CD14-positive monocyte (primary cell): ENCODE measurements at regions not wholly inside any gene's neighbourhood (a gene's known extent, or its start where the extent isn't known, plus 50 kb on each side); places are given as distances from the start of the nearest gene placed in this dataset.

ENCODE experiments used
- DNase-seq, 3 donors: peaks; one replicate each; pipeline ENCODE4 v3.0.0-alpha.2; 2011 to 2022
- H2AFZ ChIP-seq: 2 replicates; pipeline ENCODE4 v1.6.0; 2012; ENCODE audit warnings: mild to moderate bottlenecking, low read depth, low read length, inconsistent platforms; ENCODE audit not compliant: insufficient read depth, poor library complexity, severe bottlenecking
- H3K27ac ChIP-seq, 2 donors: 1 replicate in 1 of 2; 2 replicates in 1 of 2; pipeline ENCODE4 v1.5.1; 2012 to 2013; ENCODE audit warnings: low read length in 2 of 2, control low read depth in 1 of 2, inconsistent platforms in 1 of 2, low read depth in 1 of 2, mild to moderate bottlenecking in 1 of 2
- H3K27me3 ChIP-seq, 2 donors: one replicate each; pipeline versions ENCODE4 v1.6.0 to v1.6.1; 2011 to 2013; ENCODE audit warnings: low read length in 2 of 2; ENCODE audit not compliant: control insufficient read depth in 2 of 2, insufficient read depth in 2 of 2
- H3K36me3 ChIP-seq, 2 donors: replicated peaks in 1 of 2; 1 replicate in 1 of 2; 2 replicates in 1 of 2; pipeline versions ENCODE4 v1.5.1 to v1.6.1; 2012 to 2013; ENCODE audit warnings: low read length in 2 of 2, control low read depth in 1 of 2, inconsistent platforms in 1 of 2, mild to moderate bottlenecking in 1 of 2; ENCODE audit not compliant: insufficient read depth in 2 of 2, control insufficient read depth in 1 of 2
- H3K4me1 ChIP-seq, 2 donors: 1 replicate in 1 of 2; 2 replicates in 1 of 2; pipeline versions ENCODE4 v1.5.1 to v1.6.1; 2012 to 2013; ENCODE audit warnings: low read length in 2 of 2, control low read depth in 1 of 2, inconsistent platforms in 1 of 2, mild to moderate bottlenecking in 1 of 2, moderate library complexity in 1 of 2; ENCODE audit not compliant: insufficient read depth in 2 of 2, control insufficient read depth in 1 of 2
- H3K4me2 ChIP-seq: replicated peaks from 2 replicates; pipeline ENCODE3; 2012; ENCODE audit warnings: low read length, moderate library complexity, mild to moderate bottlenecking; ENCODE audit not compliant: poor library complexity, severe bottlenecking; ENCODE audit errors: extremely low read depth
- H3K4me3 ChIP-seq, 3 experiments: fragments of 200-600 bp in 1 of 3; sonication (generic) in 1 of 3; replicated peaks in 1 of 3; 1 replicate in 2 of 3; 2 replicates in 1 of 3; pipeline ENCODE4 v1.5.1; 2011 to 2013; ENCODE audit warnings: low read length in 3 of 3, mild to moderate bottlenecking in 3 of 3, control low read depth in 2 of 3, low read depth in 2 of 3, inconsistent platforms in 1 of 3, moderate library complexity in 1 of 3
- H3K79me2 ChIP-seq: 2 replicates; pipeline ENCODE4 v1.6.0; 2012; ENCODE audit warnings: mild to moderate bottlenecking, control low read depth, inconsistent platforms, low read length, moderate library complexity; ENCODE audit not compliant: insufficient read depth
- H3K9ac ChIP-seq: 2 replicates; pipeline ENCODE4 v1.6.0; 2017; ENCODE audit warnings: low read length, mild to moderate bottlenecking; ENCODE audit not compliant: insufficient read depth, poor library complexity, severe bottlenecking
- H3K9me3 ChIP-seq, 2 donors: replicated peaks in 1 of 2; 1 replicate in 1 of 2; 2 replicates in 1 of 2; pipeline versions ENCODE4 v1.5.1 to v1.6.1; 2012 to 2013; ENCODE audit warnings: low read length in 2 of 2, control low read depth in 1 of 2; ENCODE audit not compliant: control insufficient read depth in 1 of 2, insufficient read depth in 1 of 2
- H4K20me1 ChIP-seq: 2 replicates; pipeline ENCODE4 v1.6.0; 2012; ENCODE audit warnings: mild to moderate bottlenecking, low read length, control low read depth, moderate library complexity; ENCODE audit not compliant: insufficient read depth
- H3K27ac Mint-ChIP-seq, 7 donors: one replicate each; pipeline ENCODE4 v1.8.0; 2020; ENCODE audit warnings: mild to moderate bottlenecking in 7 of 7, mixed read lengths in 7 of 7, moderate library complexity in 6 of 7, inconsistent platforms in 2 of 7
- H3K27me3 Mint-ChIP-seq, 3 donors: one replicate each; pipeline ENCODE4 v1.8.0; 2021 to 2022; ENCODE audit warnings: low read depth in 3 of 3, mild to moderate bottlenecking in 3 of 3, mixed read lengths in 3 of 3, moderate library complexity in 3 of 3, inconsistent platforms in 1 of 3
- H3K36me3 Mint-ChIP-seq, 2 donors: one replicate each; pipeline ENCODE4 v1.8.0; 2020; ENCODE audit warnings: mixed read lengths in 2 of 2, inconsistent platforms in 1 of 2, mild to moderate bottlenecking in 1 of 2
- H3K4me1 Mint-ChIP-seq: one replicate; pipeline ENCODE4 v1.8.0; 2020; ENCODE audit warnings: mild to moderate bottlenecking, mixed read lengths
- H3K4me3 Mint-ChIP-seq, 2 donors: one replicate each; pipeline ENCODE4 v1.8.0; 2020; ENCODE audit warnings: mild to moderate bottlenecking in 2 of 2, mixed read lengths in 2 of 2, moderate library complexity in 1 of 2
- H3K9me3 Mint-ChIP-seq, 7 donors: one replicate each; pipeline ENCODE4 v1.8.0; 2020 to 2022; ENCODE audit warnings: mixed read lengths in 7 of 7, mild to moderate bottlenecking in 6 of 7, moderate library complexity in 6 of 7, inconsistent platforms in 2 of 7
- WGBS: methylation state at CpG from one replicate; pipeline ENCODE4 v1.1.5; 2013; ENCODE audit warnings: missing lambda C conversion rate; ENCODE audit not compliant: insufficient coverage; 5-methylcytosine and 5-hydroxymethylcytosine counted together
- intact Hi-C, 2 donors: fragments of 100-400 bp; cut with micrococcal nuclease; formaldehyde crosslinking; loops; one replicate each; pipeline versions ENCODE4 v1.15.0 to v1.15.1; 2023
- TF ChIP-seq, protein P1 (sequence below): fragments of 200-600 bp; IDR thresholded peaks from one replicate; pipeline ENCODE4 v1.8.0; 2022; ENCODE audit warnings: antibody characterized with exemption, mild to moderate bottlenecking

DNA sequence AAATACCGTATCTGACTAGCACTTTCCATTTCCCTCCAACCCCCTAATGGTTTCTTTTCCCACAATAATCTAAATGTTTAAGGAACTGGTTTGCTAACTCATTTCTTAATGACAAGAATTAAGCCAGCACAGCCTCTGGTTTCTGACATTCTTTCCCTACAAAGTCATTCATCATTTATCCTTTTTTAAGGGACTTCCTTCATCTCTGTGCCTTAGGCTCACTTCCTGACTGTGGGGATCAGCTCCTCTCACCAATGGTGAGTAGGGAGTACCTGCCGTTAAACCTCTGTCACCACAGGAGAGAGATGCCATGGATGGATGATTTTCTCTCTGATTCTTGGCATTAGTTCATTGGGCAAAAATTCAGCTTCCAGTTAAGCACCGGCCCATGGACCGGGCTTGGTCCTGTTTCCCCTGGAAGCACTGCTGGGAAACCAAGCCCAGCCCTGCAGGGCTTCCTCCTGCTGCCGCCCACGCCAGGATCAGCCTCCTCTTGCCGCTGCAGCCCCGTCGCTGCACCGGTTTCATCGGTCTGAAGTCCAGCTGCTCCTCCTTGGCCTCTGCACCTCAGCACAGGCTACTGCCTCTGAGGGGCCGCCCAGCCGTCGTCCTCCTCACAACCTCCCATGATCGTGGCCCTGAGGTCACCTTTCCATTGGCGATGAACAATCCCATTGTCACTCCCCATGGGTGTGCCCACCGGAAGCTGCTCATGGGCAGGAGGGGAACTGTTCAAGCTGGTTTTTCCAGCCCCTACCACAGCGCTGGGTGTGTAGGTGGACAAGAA, 64.0 kb upstream of the ZNF516 start:
- DNase-seq: no peak
- H3K36me3 Mint-ChIP-seq: no peaks in the 10 kb centered on the region
- Histone ChIP-seq H4K20me1 (no peaks in the 10 kb centered on the region), H3K27ac (peak overlapping the region in 1 of 2 donors; percentile 10), H3K36me3 (no peaks in the 10 kb centered on the region), H3K4me3 (no peak overlapping the region), H3K79me2 (peaks cover 4% of the 10 kb centered on the region), H3K27me3 (no peaks in the 10 kb centered on the region), H3K9me3 (no peaks in the 10 kb centered on the region), H3K4me1 (peaks cover 47 to 62% of the 10 kb centered on the region in 2 donors), H3K4me2 (no peak overlapping the region), H3K9ac (no peak overlapping the region), H2AFZ (peak overlapping the region; percentile 14)
- H3K4me3 Mint-ChIP-seq: no peak overlapping the region
- WGBS: 86% methylated on average over 11 of the region's 18 CpGs
- peaks cover 0 to 6% (median 4%) of the 10 kb centered on the region in 3 donors for H3K27me3 Mint-ChIP-seq
- H3K27ac Mint-ChIP-seq: peak overlapping the region in 6 of 7 donors; percentile 4 to 88 (median 72)
- intact Hi-C loops: no loop called here
- H3K4me1 Mint-ChIP-seq: peaks cover 58% of the 10 kb centered on the region
- peaks cover 0 to 3% (median 0%) of the 10 kb centered on the region in 7 donors for H3K9me3 Mint-ChIP-seq
- TF ChIP-seq, protein P1, sequence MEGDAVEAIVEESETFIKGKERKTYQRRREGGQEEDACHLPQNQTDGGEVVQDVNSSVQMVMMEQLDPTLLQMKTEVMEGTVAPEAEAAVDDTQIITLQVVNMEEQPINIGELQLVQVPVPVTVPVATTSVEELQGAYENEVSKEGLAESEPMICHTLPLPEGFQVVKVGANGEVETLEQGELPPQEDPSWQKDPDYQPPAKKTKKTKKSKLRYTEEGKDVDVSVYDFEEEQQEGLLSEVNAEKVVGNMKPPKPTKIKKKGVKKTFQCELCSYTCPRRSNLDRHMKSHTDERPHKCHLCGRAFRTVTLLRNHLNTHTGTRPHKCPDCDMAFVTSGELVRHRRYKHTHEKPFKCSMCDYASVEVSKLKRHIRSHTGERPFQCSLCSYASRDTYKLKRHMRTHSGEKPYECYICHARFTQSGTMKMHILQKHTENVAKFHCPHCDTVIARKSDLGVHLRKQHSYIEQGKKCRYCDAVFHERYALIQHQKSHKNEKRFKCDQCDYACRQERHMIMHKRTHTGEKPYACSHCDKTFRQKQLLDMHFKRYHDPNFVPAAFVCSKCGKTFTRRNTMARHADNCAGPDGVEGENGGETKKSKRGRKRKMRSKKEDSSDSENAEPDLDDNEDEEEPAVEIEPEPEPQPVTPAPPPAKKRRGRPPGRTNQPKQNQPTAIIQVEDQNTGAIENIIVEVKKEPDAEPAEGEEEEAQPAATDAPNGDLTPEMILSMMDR: no peak

DNA sequence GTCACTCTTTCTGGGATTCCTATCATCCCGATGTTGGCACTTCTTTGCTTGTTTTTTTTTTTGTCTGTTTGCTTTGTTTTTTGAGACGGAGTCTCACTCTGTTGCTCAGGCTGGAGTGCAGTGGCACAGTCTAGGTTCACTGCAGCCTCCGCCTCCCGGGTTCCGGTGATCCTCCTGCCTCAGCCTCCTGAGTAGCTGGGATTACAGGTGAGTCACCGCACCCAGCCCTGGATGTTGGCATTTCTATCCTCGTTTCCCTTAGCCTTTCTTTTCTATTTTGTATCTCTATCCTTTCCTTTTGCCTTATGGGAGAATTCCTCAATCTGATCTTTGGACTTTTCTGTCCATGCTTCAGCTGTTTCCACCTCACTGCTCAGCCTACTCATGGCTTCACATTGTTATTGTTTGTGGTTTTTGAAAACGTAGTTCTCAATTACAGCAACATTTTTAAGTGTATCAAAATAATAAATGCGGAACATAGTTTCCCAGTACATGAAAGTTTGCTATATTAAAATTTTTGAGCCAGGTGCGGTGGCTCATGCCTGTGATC, 62.1 kb upstream of the ZNF516 start:
- H3K36me3 ChIP-seq: no peaks in the 10 kb centered on the region
- no peak overlapping the region for H3K27ac ChIP-seq
- H3K9ac ChIP-seq: no peak overlapping the region
- H3K27me3 ChIP-seq: no peaks in the 10 kb centered on the region
- H3K9me3 Mint-ChIP-seq: peaks cover 0 to 3% (median 0%) of the 10 kb centered on the region in 7 donors
- peaks cover 0 to 6% (median 1%) of the 10 kb centered on the region in 3 donors for H3K27me3 Mint-ChIP-seq
- no peak overlapping the region for H3K4me2 ChIP-seq
- H3K4me1 ChIP-seq: peaks cover 51 to 68% of the 10 kb centered on the region in 2 donors
- peaks cover 62% of the 10 kb centered on the region for H3K4me1 Mint-ChIP-seq
- H3K27ac Mint-ChIP-seq: peak overlapping the region in 3 of 7 donors; percentile 62 to 94 (median 68)
- TF ChIP-seq, protein P1: no peak
- H3K36me3 Mint-ChIP-seq: no peaks in the 10 kb centered on the region
- H3K79me2 ChIP-seq: peaks cover 4% of the 10 kb centered on the region
- no peaks in the 10 kb centered on the region for H3K9me3 ChIP-seq
- H4K20me1 ChIP-seq: no peaks in the 10 kb centered on the region
- H2AFZ ChIP-seq: no peak overlapping the region
- no peak overlapping the region for H3K4me3 ChIP-seq
- H3K4me3 Mint-ChIP-seq: no peak overlapping the region
- 94% methylated on average over 4 of the region's 10 CpGs for WGBS
- DNase-seq: no peak
- intact Hi-C loops: no loop called here
